ENCODE measurements at regions not wholly inside any gene's neighbourhood (a gene's known extent, or its start where the extent isn't known, plus 50 kb on each side); places are given as distances from the start of the nearest gene placed in this dataset.

- no peak overlapping the region for H3K4me3 ChIP-seq (replicated peaks; ENCODE audit: low read depth, low read length)
- no peak for DNase-seq (ENCODE audit: extremely low read depth, insufficient read length)
- H3K36me3 ChIP-seq (ENCODE audit: control insufficient read depth, insufficient read depth, low read length) = no peaks in the 10 kb centered on the region
- no peaks in the 10 kb centered on the region for H3K27me3 ChIP-seq (replicated peaks; ENCODE audit: control insufficient read depth, insufficient read depth, low read length)
- TF ChIP-seq CTCF (IDR thresholded peaks at IDR 0.05; ENCODE audit: insufficient read depth, low read length, poor library complexity, severe bottlenecking) = no peak
These were observed 521.7 kb upstream of the FZD8 start for GRCh38 chr10:36163827-36164226.

- no peak overlapping the region for H3K4me3 ChIP-seq (replicated peaks; ENCODE audit: low read depth, low read length)
- TF ChIP-seq CTCF (IDR thresholded peaks at IDR 0.05; ENCODE audit: insufficient read depth, low read length, poor library complexity, severe bottlenecking) = no peak
- H3K27me3 ChIP-seq (replicated peaks; ENCODE audit: control insufficient read depth, insufficient read depth, low read length) = no peaks in the 10 kb centered on the region
- DNase-seq (ENCODE audit: extremely low read depth, insufficient read length) = no peak
- no peaks in the 10 kb centered on the region for H3K36me3 ChIP-seq (ENCODE audit: control insufficient read depth, insufficient read depth, low read length)
These were observed 515.4 kb upstream of the FZD8 start for GRCh38 chr10:36157486-36157885.

DNA sequence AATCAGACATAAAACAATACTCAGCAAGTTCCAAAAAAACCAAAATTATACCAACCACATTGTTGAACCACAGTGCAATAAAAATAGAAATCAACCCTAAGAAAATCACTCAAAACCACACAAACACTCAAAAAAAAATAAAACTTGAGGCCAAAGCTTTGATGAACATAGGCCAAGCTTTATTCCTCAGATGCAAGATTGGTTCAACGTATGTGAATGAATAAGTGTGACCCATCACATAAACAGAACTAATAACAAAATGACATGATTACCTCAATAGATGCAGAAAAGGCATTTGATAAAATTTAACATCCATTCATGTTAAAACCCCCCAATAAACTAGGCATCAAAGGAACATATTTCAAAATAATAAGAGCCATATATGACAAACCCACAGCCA, 506.1 kb upstream of the FZD8 start:
- H3K36me3 ChIP-seq (ENCODE audit: control insufficient read depth, insufficient read depth, low read length) = no peaks in the 10 kb centered on the region
- DNase-seq (ENCODE audit: extremely low read depth, insufficient read length) = no peak
- no peaks in the 10 kb centered on the region for H3K27me3 ChIP-seq (replicated peaks; ENCODE audit: control insufficient read depth, insufficient read depth, low read length)
- no peak for TF ChIP-seq CTCF (IDR thresholded peaks at IDR 0.05; ENCODE audit: insufficient read depth, low read length, poor library complexity, severe bottlenecking)
- no peak overlapping the region for H3K4me3 ChIP-seq (replicated peaks; ENCODE audit: low read depth, low read length)

- TF ChIP-seq CTCF (IDR thresholded peaks at IDR 0.05; ENCODE audit: insufficient read depth, low read length, poor library complexity, severe bottlenecking) = no peak
- Histone ChIP-seq H3K36me3 (ENCODE audit: control insufficient read depth, insufficient read depth, low read length) (no peaks in the 10 kb centered on the region), H3K4me3 (replicated peaks; ENCODE audit: low read depth, low read length) (no peak overlapping the region), H3K27me3 (replicated peaks; ENCODE audit: control insufficient read depth, insufficient read depth, low read length) (no peaks in the 10 kb centered on the region)
- DNase-seq (ENCODE audit: extremely low read depth, insufficient read length) = no peak
These were observed 505.4 kb upstream of the FZD8 start for GRCh38 chr10:36147529-36147928.

DNA sequence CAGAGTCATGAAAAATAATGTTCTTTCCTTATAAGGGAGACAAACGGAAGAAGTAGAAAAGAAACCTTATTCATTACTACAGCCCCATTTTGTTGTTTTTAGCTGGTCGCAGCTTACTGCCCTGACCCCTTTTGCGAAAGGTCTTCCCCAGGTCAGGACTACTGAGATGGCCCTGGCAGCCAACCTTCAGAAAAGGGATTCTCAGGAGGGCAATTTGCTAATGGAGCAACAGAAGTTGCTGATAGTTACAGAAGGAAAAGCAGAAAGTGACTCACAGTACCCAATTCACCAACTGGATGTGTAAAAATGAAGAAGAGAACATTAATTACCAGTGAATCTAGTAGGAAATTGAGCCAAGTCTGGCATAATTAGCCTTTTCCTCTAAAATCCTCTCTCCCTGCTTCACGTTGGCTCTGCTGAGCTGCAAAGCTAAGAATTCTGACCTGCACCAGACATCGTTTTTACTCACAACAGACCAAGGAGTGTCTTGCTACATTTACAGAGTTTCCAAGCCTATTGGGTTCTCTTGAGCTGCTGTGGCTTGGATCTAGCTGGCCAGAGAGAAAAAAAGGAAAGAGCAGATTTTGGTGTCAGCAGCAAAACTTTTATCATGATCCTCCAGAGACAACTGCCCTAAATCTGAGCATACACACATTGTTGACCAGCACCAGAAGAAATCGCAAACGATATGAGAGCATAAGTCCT, 499.9 kb upstream of the FZD8 start:
- no peak overlapping the region for H3K4me3 ChIP-seq (replicated peaks; ENCODE audit: low read depth, low read length)
- DNase-seq (ENCODE audit: extremely low read depth, insufficient read length) = no peak
- H3K27me3 ChIP-seq (replicated peaks; ENCODE audit: control insufficient read depth, insufficient read depth, low read length) = no peaks in the 10 kb centered on the region
- H3K36me3 ChIP-seq (ENCODE audit: control insufficient read depth, insufficient read depth, low read length) = no peaks in the 10 kb centered on the region
- no peak for TF ChIP-seq CTCF (IDR thresholded peaks at IDR 0.05; ENCODE audit: insufficient read depth, low read length, poor library complexity, severe bottlenecking)

DNA sequence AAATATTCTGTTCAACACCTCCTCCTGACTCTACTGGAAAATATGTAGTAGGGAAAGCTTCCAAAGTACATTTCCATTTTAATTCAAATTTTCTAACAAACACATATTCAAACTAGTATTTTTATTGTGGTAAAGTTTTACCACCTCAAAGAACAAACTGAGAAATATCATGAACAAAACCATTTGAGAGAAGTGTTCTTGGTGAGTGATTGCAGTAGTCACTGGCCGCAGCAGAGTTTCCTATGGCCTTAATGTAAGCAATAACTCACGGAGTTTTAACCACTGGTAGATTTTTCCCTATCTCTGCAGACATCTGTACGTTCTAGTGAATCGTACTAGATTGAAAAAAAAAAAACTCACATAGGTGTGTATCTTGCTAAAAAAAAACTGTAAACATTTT, 487.0 kb upstream of the FZD8 start:
- TF ChIP-seq CTCF (IDR thresholded peaks at IDR 0.05; ENCODE audit: insufficient read depth, low read length, poor library complexity, severe bottlenecking) = no peak
- Histone ChIP-seq H3K4me3 (replicated peaks; ENCODE audit: low read depth, low read length) (no peak overlapping the region), H3K27me3 (replicated peaks; ENCODE audit: control insufficient read depth, insufficient read depth, low read length) (no peaks in the 10 kb centered on the region), H3K36me3 (ENCODE audit: control insufficient read depth, insufficient read depth, low read length) (no peaks in the 10 kb centered on the region)
- no peak for DNase-seq (ENCODE audit: extremely low read depth, insufficient read length)
